ENCODE measurements at regions not wholly inside any gene's neighbourhood (a gene's known extent, or its start where the extent isn't known, plus 50 kb on each side); places are given as distances from the start of the nearest gene placed in this dataset.
"Not testable (repeated sequence)": the region's sequence is repeated elsewhere in the genome, so short reads cannot be mapped to it uniquely, and the experiment has no call there.

DNA sequence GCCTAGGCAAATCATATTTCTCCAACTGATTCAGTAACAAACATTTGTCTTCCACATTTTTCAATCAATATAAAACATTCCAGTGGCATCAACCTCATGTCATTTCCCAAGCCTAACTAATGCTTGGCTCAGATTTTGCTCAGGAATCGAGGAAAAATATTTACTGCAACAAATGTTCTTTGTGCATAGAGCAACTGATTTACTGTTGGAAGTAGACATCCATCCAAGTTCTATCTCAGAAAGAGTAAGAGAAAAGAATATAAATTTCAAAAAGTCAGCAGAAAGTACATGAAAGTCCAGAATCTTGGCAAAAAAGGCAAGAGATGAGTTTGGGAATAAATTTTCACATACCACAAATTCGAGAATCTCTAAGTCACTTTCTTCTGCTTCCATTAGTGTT lies 2245.0 kb upstream of the RAG2 start:
- no peak for DNase-seq

DNA sequence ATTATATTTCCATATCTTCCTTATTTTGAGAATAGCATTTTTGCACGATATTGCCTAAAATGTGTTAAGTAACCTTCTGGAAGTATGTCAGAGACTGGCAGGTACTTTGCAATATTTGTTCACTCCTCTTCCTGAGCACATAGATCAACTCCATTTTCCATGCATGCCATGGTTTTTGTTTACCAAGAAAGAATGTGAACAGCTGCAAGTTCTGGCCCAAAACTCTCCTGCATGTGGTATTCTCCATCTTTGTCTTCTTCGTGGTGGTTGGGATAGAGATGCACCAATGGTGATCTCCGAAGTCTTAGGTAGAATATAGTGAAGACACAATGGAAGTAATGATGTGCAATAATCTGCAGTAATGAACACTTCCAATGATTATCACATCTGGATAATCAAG lies 2241.0 kb upstream of the RAG2 start:
- DNase-seq: no peak

DNA sequence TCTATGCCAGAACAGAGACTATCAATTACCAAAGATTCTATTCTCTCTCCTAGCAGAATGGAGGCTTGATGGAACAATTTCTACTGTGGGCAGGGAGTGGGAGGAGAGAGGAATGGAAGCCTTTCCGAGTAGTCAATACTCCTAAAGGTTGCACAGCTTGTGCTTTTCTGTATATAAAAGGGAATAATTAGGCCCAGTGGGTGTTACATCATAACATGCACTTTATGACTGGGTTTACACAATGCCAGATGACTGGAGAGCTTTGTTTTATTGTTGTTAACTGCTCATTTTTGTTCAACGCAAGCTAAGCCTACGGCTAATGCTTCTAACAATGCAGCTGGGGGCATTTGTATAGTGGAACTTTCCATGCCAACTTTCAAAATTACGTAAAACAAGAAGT lies 2237.9 kb upstream of the RAG2 start:
- DNase-seq: no peak

DNA sequence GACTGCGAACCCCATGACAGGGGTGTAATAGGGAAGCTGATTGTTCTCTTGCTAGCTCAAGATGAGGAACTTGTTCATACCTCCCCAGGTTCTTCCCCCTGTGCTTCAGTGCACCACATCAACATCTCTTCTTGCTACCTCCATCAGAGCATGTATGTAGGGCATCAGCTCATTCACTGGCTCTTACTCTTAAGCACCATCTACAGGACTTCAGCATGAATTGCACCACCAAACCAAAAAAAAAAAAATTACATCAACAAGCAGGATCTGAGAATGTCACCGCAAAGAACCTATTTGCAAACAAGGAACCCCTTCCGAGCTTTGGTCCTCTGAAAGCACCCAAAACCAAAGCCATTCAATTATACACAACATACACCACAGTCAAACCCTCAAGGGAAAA lies 2226.5 kb upstream of the RAG2 start:
- DNase-seq: peak; percentile 36

DNA sequence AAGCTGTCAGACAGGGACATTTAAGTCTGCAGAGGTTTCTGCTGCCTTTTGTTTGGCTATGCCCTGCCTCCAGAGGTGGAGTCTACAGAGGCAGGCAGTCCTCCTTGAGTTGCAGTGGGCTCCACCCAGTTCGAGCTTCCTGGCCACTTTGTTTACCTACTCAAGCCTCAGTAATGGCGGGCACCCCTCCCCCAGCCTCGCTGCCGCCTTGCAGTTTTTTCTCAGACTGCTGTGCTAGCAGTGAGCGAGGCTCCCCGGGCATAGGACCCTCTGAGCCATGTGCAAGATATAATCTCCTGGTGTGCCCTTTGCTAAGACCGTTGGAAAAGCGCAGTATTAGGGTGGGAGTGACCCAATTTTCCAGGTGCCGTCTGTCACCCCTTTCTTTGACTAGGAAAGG lies 2223.8 kb upstream of the RAG2 start:
- DNase-seq: not testable (repeated sequence)

DNA sequence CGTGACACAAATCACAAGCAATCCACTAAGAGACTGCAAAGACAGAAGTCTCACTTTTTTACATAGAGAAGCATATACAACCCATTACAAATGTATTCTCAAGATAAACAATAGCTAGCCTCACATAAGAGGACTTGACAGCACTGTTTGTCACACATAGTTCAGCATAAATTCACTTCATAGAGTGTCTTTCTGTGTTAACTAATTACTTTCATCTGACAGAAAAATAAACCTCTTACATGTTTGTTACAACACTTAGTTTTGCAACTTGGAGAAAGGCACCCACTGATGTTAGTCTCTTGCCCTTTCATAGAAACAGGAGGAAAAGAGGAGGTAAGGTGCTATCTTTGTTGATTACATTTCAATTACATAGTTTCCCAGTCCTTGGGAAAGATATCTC lies 2221.9 kb upstream of the RAG2 start:
- DNase-seq: no peak

DNA sequence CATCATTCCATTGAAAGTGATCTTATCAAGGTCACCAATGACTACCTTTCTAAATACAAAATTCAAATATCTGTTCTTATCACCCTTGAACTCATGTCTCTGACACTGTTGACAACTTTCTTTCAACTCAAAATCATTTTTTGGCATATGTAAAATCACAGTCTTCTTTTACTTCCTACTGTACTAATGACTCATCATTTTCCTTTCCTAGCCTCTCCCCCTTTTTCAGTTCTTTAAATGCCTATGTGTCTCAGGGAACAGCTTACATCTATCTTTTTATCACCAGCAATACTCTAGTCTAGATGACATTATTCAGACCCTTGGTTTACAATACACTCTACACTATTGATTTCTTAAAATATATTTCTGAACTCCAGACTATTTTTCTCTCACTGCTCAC lies 2220.7 kb upstream of the RAG2 start:
- DNase-seq: no peak

DNA sequence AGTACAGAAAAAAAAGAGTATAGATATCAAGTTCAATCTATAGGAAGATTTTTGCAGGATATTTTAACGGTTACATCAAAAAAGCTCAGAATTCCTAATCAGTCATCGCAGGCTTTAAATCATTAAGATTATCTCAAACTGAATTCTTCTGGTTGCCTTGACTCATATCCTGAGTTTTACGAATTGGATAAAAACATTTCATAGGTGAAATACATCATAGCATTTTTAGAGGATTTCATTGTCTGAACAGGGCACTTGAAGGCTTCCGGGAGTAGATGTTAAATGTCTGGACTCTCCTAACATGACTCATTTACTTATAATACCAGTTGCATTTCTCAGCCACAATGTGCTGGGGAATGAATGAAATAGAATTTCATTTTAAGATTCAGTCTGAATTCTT lies 2216.6 kb upstream of the RAG2 start:
- DNase-seq: no peak

DNA sequence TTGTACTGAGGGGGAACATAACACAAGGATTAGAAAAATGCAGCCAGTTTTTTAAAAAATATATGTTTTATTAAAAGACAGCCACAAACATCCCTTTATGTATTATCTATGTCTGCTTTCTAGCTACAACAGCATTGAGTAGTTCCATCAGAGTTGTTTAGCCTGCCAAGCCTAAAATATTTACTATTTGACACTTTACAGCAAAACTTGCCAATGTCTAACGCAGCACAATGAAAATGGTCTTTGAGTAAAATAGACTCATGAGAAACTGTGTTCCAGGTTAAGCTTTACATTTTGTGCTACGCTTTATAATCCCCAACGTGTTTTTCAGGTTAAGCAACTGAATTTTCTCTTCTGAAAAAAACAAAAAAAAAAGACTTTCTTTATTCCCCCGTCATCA lies 2211.5 kb upstream of the RAG2 start:
- DNase-seq: no peak

DNA sequence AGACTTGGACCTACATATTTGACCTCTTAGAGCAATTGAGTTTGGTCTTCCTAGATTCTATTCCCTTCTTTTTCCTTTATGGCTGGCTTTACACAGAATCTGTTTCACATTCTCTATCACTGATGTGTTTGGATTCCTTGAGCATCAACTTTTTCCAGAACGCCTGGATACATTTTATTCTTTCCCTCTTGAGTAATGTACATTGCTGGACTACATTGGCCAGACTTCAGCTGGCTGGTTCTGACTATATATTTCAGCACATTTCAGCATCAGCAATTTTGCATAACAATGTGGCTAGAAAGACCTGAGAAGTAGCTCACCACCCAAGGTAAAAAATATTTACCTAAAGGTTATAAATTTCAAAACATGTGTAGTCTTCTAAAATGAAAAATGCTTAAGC lies 2198.2 kb upstream of the RAG2 start:
- DNase-seq: no peak

DNA sequence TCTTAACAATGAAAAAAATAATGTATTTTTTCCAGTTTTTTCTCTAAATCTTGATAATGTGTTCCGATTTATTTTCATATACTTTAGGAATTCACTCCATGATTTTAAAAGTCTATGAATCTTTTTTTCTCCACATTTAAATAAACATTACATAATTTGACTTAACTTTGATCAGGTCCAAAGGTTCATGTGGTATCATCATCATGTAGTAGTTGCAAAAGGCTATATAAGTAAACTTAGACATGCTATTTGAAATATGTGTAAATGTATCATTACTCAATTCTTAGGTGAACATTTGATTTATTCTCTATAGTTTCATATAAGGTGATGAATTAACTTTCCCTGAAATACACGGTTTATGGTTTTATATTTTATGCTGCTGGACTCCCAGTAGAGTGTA lies 2197.0 kb upstream of the RAG2 start:
- no peak for DNase-seq

DNA sequence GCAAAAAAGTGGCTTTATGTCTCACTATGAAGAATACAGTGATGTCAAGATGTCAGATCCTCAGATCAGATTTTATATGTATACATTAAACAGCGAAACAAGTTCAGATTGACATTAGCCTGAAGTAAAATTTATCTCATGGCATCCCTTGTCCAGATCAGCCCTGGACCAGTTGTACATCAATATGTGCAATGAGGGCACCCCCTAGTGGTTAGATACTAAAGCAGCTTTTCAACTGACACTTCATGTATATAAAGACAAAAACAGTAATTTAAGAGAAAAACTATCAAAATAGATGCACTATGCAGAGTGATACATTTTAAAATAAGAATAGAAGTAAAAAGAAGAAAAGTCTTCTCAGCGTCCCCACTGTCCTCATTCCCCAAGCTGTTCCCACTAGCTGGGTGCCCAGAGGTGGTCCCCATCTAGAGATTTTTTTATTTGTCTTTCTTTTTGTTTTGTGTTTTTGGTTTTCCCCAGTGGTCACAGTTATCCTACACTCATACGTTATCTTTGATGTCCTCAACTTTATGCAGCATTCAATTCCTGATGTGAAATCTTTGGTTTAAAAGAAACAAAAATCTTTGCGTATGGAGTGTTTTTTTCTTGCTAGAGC lies 2193.4 kb upstream of the RAG2 start:
- peak; percentile 70 for DNase-seq

DNA sequence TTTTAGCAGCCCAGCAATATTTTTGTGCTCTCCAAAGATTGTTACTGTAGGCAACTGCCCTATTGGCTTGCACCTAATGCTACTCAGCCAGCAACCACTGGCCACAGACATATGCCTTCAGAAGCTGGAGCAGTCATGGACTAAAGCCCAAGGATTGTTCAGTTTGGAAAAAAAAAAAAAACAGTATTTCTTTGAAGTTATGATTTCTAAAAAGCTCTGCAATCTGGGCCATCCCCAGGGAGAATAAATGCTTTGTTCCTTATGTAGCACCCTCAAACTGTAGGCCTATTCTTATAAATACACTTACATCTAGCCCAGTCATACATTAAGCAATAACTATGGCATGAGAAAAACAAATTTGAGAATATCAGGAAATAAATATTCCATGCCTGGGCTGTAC lies 2190.5 kb upstream of the RAG2 start:
- no peak for DNase-seq

DNA sequence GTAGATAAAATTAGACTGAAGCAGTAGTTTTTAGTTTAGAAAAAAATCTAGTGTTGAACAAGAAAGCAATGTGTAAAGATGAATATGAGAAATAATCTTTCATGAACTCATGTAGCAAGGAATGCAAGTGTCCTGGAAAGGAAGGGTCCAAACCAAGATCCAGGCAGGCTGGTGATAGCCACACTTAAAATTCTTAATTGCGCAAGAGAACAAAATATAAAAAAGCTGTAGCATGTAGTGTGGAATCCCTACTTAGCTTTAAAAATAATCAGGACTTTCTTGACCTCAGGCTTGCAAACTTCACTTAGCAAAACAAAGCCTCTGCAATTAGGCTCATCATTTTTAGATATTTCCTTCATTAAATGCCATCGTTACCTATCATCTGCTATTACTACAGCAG lies 2186.1 kb upstream of the RAG2 start:
- DNase-seq: no peak

DNA sequence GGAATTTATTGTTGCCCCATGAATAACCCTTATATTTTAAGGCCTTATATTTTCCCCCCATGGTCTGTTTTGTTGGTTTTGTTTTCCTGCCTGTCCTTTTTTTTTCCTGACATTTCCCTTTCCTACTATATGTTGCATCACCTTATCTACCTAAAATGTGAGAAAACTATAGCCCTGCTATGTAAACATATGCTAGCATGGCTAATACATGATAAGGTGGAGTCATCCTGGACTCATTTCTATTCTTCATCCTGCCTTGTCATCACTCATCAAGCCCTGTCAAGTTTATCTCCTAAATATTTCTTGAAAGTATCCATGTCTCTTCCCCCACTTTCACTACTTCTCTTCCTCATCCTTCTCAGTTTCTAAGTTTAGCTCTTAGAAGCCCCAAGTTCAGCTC lies 2168.8 kb upstream of the RAG2 start:
- no peak for DNase-seq

DNA sequence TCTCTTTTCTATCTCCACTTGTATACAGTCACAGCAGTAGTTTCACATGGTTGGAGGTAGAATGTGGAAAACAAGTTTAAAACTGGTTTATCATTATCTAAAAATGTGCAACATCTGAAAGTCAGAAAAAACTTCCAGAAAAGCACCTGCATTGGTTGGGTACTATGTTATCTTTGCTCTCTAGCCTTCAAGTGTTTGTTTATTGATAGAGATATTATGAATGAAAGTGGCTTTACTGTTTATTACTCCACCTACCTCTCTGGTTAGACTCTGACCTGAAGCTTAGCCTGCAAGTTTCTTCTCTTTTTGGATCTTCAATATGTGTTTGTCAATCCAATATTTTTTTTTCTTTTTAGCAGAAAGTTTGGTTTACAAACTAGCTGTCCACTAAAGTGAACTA lies 2161.4 kb upstream of the RAG2 start:
- no peak for DNase-seq

DNA sequence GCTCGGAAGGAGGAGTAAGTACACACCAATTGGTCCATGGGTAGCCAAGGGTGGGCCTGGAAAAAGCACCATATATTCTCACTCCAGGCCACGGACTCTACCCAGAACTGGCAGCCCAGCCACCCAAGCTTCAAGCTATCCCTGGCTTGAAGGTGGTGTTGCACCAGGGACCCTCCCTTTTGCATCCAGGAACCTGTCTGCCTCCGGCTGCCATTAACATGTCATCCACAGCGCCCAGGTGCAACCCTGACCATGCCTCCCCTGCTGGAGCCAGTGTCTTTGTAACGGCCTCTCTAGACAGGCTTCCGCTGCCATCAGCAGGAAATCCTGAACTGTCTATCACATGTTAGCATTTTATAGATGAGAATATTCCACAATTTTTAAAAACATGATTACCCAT lies 2158.5 kb upstream of the RAG2 start:
- DNase-seq: no peak

DNA sequence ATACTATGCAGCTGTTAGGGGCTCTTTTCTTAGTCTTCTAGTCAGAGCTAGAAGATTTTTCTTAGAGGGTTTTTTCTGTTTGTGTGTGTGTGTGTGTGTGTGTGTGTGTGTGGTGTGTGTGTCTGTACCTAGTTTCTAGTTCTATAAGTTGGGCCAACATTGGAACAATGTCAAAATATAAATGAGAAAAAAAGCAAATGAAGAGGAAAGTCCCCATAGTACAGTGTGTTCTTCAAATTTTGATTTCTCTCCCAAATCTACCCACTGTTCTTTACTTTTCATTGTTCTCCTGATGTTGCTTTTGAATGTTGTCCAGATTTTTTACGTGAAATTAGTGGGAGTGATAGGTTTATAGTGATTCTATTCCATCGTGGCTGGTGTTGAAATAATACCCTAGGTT lies 2153.4 kb upstream of the RAG2 start:
- DNase-seq: no peak

DNA sequence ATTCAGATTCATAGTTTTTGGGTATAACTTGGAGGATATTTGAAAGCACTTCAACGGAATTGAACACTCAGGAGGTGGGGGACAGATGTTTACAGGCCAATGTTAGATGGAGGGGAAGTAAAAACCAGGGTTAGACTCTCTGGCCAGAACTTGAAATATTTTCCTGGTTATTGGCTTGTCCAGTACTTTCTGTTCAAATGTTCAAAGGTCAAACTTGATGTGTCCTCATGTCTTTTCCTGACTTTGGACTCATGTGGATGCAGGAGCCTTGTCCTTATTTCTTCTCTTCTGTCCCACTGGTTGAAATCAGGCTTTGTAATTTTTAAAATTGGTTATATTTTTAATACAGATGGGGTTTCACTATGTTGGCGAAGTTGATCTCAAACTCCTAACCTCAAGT lies 2148.5 kb upstream of the RAG2 start:
- not testable (repeated sequence) for DNase-seq

DNA sequence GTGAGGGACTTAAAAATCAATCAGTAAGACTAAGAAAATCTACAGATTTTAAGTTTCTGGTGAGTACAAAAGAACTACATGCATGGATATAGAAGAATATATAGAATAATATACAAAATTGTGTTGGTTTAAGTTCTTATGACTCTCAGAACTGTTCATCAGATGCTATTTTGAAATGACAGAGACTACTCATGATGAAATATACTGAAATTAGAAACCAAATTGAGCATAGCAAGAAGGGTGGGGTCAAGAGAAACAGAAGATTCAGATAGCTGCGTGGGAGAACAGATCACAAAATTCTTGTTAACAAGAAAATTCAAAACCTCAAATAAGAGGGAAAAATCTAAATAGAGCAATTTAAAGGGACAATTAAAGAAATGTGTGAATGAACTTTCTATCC lies 2125.3 kb upstream of the RAG2 start:
- DNase-seq: no peak

DNA sequence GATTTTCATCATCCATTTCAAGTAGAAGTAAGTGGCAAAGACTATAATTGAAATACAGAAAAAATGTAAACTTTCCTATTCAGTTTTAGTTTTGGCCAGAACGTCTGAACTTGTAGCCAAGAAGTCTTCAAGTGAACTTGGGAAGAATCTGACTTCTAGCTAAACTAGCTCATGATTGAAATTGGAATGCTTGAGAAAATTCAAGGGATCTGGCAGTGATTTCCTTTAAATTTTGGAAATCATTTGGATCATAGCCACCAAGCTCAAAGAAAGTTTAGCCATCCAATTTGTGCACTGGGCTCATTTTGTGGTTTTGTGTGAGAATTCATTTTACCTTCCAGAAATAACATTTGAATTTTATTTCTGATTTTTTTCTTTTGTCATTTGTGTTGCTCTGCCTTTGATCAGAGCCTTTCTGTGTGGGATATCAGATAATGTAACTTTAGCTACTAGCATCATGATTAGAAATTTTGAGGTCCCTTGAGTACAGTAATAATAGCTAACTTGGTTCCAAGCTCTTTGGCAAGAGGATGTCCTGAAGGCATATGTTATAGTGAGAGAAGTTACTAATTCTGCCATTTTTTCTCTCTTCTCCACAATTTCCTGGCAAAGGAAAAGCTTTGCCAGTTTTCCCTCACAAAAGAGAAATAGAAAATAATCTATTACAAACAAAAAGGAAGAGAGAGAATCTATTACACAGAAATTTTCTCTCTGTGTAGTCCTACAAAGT lies 2123.7 kb upstream of the RAG2 start:
- DNase-seq: no peak

DNA sequence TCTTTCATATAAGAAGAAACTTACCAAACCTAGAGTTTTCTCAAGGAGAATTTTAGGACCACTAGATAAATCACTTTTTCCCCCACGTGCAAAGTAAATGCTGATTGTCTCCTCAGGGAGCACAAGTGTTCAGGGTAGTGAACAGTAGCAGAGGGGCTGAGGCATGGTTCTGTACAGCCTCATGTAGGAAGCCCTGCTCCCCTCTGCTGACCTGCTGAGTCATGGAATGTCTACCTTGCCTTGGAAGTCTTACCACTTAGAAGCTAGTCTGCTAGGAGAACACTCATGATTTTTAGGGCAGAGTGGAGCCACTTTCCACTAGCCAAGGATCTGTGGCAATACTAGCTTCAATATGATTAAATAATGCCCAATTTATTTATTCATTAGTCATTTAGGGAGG lies 2120.6 kb upstream of the RAG2 start:
- DNase-seq: no peak

DNA sequence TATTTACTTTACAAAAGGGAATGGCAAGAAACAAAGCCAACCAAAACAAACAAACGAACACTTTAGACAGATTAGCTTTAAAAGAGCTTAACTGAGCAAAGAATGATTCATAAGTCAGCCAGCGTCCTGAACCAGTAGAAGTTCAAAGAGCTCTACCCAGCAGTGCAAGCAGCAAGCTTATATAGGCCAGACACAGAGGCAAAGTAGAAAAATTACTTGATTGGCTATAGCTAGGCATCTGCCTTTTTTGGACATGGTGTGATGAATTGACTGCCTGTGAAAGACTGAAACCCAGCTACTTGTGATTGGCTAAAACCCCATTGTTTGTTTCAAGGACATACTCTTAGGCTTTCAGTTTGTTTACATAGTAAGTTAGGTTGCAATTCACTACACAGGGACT lies 2120.0 kb upstream of the RAG2 start:
- no peak for DNase-seq

DNA sequence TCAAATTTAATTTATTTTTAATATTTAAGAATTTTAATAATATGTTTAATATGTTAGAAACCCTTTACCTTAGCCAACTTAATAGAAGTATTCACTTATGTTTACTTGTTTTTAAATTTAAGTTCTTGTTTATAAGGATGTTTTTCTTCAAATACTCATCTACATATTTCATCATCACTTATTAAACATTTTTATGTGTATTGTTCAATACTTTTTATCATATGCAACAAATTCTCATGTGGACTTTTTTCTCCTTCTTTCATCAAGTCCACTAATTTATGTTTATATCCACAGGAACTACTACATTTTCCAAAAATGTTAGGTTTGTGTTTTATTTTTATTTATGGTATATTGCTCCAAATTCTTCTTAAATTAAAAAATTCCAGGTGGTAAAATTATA lies 2113.1 kb upstream of the RAG2 start:
- DNase-seq: no peak

DNA sequence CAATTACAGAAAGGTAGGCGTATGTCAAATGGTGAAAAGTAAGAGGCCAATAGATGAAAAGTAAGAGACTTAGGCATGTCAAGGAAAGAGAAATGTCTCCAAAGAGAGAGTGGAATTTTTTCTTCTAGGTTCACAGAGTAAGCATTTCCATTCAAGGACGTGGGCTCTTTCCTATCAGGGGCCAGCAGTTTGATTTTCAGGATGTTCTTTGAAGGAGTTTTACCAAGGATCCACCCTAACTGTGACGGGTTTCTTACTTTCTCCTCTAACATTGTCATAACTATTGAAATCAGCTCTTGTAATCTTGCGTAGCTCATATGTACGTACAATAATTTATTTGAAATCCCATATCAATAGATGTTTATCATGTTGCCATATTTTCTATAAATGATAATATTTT lies 2112.2 kb upstream of the RAG2 start:
- no peak for DNase-seq

Data from MV-4-11 (cell line).